HL-60 (cell line): ENCODE measurements at regions not wholly inside any gene's neighbourhood (a gene's known extent, or its start where the extent isn't known, plus 50 kb on each side); places are given as distances from the start of the nearest gene placed in this dataset.

ENCODE experiments used
- CTCF ChIP-seq: IDR thresholded peaks from one replicate; pipeline ENCODE4 v1.5.1; 2011; ENCODE audit warnings: low read length, control low read depth, inconsistent platforms; ENCODE audit not compliant: insufficient read depth
- GABPA ChIP-seq: IDR thresholded peaks from 2 replicates; pipeline ENCODE4 v1.6.1; 2012; ENCODE audit warnings: low read depth
- POLR2AphosphoS5 ChIP-seq: IDR thresholded peaks from 2 replicates; pipeline ENCODE4 v1.6.1; 2012; ENCODE audit warnings: low read depth
- REST ChIP-seq: IDR thresholded peaks from 2 replicates; pipeline ENCODE4 v1.6.1; 2012; ENCODE audit warnings: low read depth; ENCODE audit not compliant: insufficient replicate concordance

GRCh38 chr4:86529436-86529835 lies 64.7 kb upstream of the PTPN13 start:
- TF ChIP-seq CTCF (no peak), POLR2AphosphoS5 (no peak), REST (no peak), GABPA (no peak)
